ENCODE measurements at regions not wholly inside any gene's neighbourhood (a gene's known extent, or its start where the extent isn't known, plus 50 kb on each side); places are given as distances from the start of the nearest gene placed in this dataset.

GRCh38 chr10:130652544-130652943 lies 516.4 kb downstream of the GLRX3 start:
- Histone ChIP-seq H3K27me3 (ENCODE audit: insufficient read depth, low read length) (no peaks in the 10 kb centered on the region), H4K20me1 (ENCODE audit: control insufficient read depth, insufficient read depth, insufficient read length) (no peaks in the 10 kb centered on the region), H3K9me3 (ENCODE audit: control insufficient read depth, low read depth, low read length) (no peaks in the 10 kb centered on the region), H3K4me1 (ENCODE audit: insufficient read depth, low read length) (no peaks in the 10 kb centered on the region; the same call in 1 of the 2 replicates), H4K8ac (replicated peaks; ENCODE audit: insufficient read length, low read depth, low read length) (no peak overlapping the region), H2AK5ac (ENCODE audit: insufficient read length, low read length) (no peak overlapping the region), H3K14ac (ENCODE audit: insufficient read depth, low read length) (no peak overlapping the region), H2BK12ac (ENCODE audit: insufficient read length, low read depth, low read length) (no peak overlapping the region), H3K23me2 (ENCODE audit: insufficient read length, low read depth, low read length, poor library complexity, severe bottlenecking) (no peaks in the 10 kb centered on the region), H3K18ac (ENCODE audit: insufficient read length, low read depth, low read length) (no peak overlapping the region), H2BK120ac (ENCODE audit: low read depth, low read length, poor library complexity, severe bottlenecking) (no peak overlapping the region), H2BK5ac (ENCODE audit: insufficient read length, low read length) (no peak overlapping the region), H2BK20ac (ENCODE audit: low read depth, low read length, poor library complexity, severe bottlenecking) (no peak overlapping the region), H3K9ac (ENCODE audit: extremely low read depth, insufficient read length, low read length) (no peak overlapping the region), H4K91ac (ENCODE audit: insufficient read length, low read depth, low read length) (no peak overlapping the region), H3K23ac (ENCODE audit: insufficient read length, low read depth, low read length) (no peak overlapping the region), H2AFZ (ENCODE audit: low read length) (no peak overlapping the region), H3K79me2 (ENCODE audit: insufficient read depth, low read length) (no peaks in the 10 kb centered on the region), H3T11ph (ENCODE audit: low read length) (no peak overlapping the region), H3K4me2 (ENCODE audit: insufficient read depth, insufficient read length, low read length) (no peak overlapping the region), H4K5ac (ENCODE audit: insufficient read length, low read depth, low read length) (no peak overlapping the region), H3K27ac (ENCODE audit: insufficient read length, low read depth, low read length) (no peak overlapping the region), H3K79me1 (ENCODE audit: insufficient read depth, low read depth, low read length, poor library complexity, severe bottlenecking) (no peaks in the 10 kb centered on the region), H3K56ac (ENCODE audit: insufficient read length, low read depth, low read length) (no peak overlapping the region), H3K4ac (ENCODE audit: low read depth, low read length) (no peak overlapping the region), H2BK15ac (ENCODE audit: low read depth, low read length) (no peak overlapping the region)
- DNase-seq, result no peak
- peaks cover 4% of the 10 kb centered on the region; the same call in 1 of the 2 replicates for H3K27me3 Mint-ChIP-seq (ENCODE audit: low read depth)
- no peak overlapping the region for H3K4me3 Mint-ChIP-seq
- WGBS (ENCODE audit: extremely low coverage, insufficient read length, low lambda C conversion rate), result no CpG with 5 or more reads among the region's 5 CpGs
- H3K27ac Mint-ChIP-seq, result no peak overlapping the region
- no peaks in the 10 kb centered on the region for H3K9me3 Mint-ChIP-seq
- no peaks in the 10 kb centered on the region; a peak in 1 of 7 replicates for H3K36me3 Mint-ChIP-seq (ENCODE audit: insufficient read depth in 1 of 3, low read depth in 3 of 3)
- H3K4me1 Mint-ChIP-seq, result peaks cover 2 to 12% of the 10 kb centered on the region in 2 experiments; a peak in 2 of 4 replicates
- no peak for TF ChIP-seq CTCF (conservative IDR thresholded peaks at IDR 0.05)

All from H9 (cell line).